HG02852 (cell line): ENCODE measurements at regions not wholly inside any gene's neighbourhood (a gene's known extent, or its start where the extent isn't known, plus 50 kb on each side); places are given as distances from the start of the nearest gene placed in this dataset.
A peak's percentile ranks its signal among the peaks of the same experiment; 100 is the strongest.
"Not testable (repeated sequence)": the region's sequence is repeated elsewhere in the genome, so short reads cannot be mapped to it uniquely, and the experiment has no call there.

Experiments
- ATAC-seq: cut with Tn5 transposase; IDR thresholded peaks from one replicate; pipeline ENCODE4 v1.9.1; 2021; ENCODE audit warnings: mild to moderate bottlenecking, moderate library complexity; ENCODE audit not compliant: unreplicated experiment

- ATAC-seq: no peak
Measured at GRCh38 chr6:139742671-139743070, 368.2 kb upstream of the CITED2 start.

GRCh38 chr6:139738801-139739455, 364.5 kb upstream of the CITED2 start:
- ATAC-seq: no peak

GRCh38 chr6:139736325-139736906, 362.0 kb upstream of the CITED2 start:
- peak; percentile 89 for ATAC-seq

GRCh38 chr6:139732451-139732850, 358.0 kb upstream of the CITED2 start:
- ATAC-seq: no peak

GRCh38 chr6:139730340-139730974, 356.0 kb upstream of the CITED2 start:
- no peak for ATAC-seq

GRCh38 chr6:139728876-139729427, 354.5 kb upstream of the CITED2 start:
- ATAC-seq: no peak

GRCh38 chr6:139726272-139726671, 351.8 kb upstream of the CITED2 start:
- not testable (repeated sequence) for ATAC-seq

GRCh38 chr6:139722530-139722929, 348.1 kb upstream of the CITED2 start:
- no peak for ATAC-seq

- ATAC-seq: no peak
Measured at GRCh38 chr6:139721954-139722353, 347.5 kb upstream of the CITED2 start.

- ATAC-seq: no peak
Measured at GRCh38 chr6:139713900-139714506, 339.6 kb upstream of the CITED2 start.

GRCh38 chr6:139713424-139713823, 339.0 kb upstream of the CITED2 start:
- ATAC-seq: no peak

- no peak for ATAC-seq
Measured at GRCh38 chr6:139712830-139713229, 338.4 kb upstream of the CITED2 start.

- no peak for ATAC-seq
Measured at GRCh38 chr6:139711804-139712585, 337.5 kb upstream of the CITED2 start.

GRCh38 chr6:139710556-139710955, 336.1 kb upstream of the CITED2 start:
- ATAC-seq: no peak

GRCh38 chr6:139708337-139709199, 334.1 kb upstream of the CITED2 start:
- no peak for ATAC-seq

- no peak for ATAC-seq
Measured at GRCh38 chr6:139706912-139707311, 332.5 kb upstream of the CITED2 start.

- no peak for ATAC-seq
Measured at GRCh38 chr6:139705284-139705683, 330.8 kb upstream of the CITED2 start.

- no peak for ATAC-seq
Measured at GRCh38 chr6:139703780-139704179, 329.3 kb upstream of the CITED2 start.

- no peak for ATAC-seq
Measured at GRCh38 chr6:139702706-139703105, 328.3 kb upstream of the CITED2 start.

- no peak for ATAC-seq
Measured at GRCh38 chr6:139701695-139702094, 327.2 kb upstream of the CITED2 start.
